ENCODE measurements at regions not wholly inside any gene's neighbourhood (a gene's known extent, or its start where the extent isn't known, plus 50 kb on each side); places are given as distances from the start of the nearest gene placed in this dataset.
"Not testable (repeated sequence)": the region's sequence is repeated elsewhere in the genome, so short reads cannot be mapped to it uniquely, and the experiment has no call there.

DNA sequence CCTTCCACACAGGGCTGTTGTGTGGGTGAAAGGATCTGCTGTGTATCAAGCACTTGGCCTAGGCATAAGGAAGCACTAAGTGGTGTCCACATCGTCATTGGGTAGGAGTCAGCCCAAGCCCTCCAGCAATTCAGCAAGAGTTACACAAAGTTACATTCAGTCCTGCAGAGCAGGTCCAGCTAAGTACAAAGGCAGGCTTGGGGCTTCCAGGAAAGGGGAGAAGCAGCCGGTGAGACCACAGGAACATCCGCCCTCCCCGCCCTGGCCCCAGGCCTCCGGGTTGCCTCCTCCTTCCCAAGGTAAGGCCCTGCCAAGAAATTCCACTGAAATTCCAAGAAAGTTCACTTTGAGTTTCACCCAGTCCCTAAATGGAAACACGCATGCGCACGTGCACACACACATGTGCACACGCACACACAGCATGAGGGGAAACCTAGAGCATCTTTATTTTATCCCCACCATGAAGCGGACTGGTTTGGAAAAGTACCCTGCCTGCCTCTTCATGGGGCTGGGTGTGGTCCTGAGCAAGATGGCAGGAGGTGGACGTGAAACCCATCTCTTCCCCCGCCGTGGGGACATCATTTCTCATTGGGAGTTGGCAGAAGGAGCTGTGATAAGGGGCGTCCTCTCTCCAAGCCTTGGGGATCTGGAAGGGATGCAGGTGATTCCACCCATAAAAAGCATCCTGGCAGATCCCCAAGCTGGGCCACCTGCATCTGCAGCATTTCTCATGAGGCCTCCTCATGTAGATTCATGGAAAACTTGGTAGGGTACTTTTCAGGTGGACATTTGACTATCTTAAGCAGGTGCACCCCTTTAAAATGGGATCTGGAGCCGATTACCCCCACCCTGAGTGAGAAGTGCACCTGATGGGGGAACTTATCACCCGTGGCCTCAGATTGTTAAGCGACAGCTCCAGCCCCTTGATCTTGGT is 69.1 kb upstream of the NANOS1 start:
- no peaks in the 10 kb centered on the region for H3K9me3 Mint-ChIP-seq
- peaks cover 3% of the 10 kb centered on the region for H3K4me1 Mint-ChIP-seq (ENCODE audit: low read depth)
- H3K27ac Mint-ChIP-seq = no peak overlapping the region
- no peaks in the 10 kb centered on the region for H3K36me3 Mint-ChIP-seq (ENCODE audit: low read depth)
- H3K27me3 Mint-ChIP-seq (ENCODE audit: low read depth) = peaks cover 8% of the 10 kb centered on the region
- no peak overlapping the region for H3K4me3 Mint-ChIP-seq
- no peak for DNase-seq (ENCODE audit: low spot score)

DNA sequence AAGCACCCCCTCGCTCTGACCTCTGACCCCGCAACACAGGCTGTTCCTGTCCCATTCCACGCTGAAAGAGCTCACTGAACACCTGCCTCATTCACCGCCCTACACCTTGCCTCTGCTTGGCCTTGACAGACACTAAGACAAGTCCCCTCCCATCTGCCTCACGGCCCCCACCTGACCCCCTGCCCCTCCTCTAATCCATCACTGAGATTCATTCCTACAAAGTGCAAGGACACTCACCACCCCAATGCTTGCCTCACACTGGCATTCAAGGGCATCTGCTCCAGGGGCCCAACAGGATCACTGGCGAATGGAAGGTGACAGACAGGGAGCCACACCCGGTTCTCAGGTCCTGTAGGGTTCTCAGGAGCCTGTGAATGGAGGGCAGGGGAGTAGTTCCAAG is 68.1 kb upstream of the NANOS1 start:
- Mint-ChIP-seq H3K36me3 (ENCODE audit: low read depth) (no peaks in the 10 kb centered on the region), H3K4me1 (ENCODE audit: low read depth) (peaks cover 3% of the 10 kb centered on the region), H3K9me3 (no peaks in the 10 kb centered on the region), H3K27me3 (ENCODE audit: low read depth) (peaks cover 8% of the 10 kb centered on the region), H3K4me3 (no peak overlapping the region), H3K27ac (no peak overlapping the region)
- no peak for DNase-seq (ENCODE audit: low spot score)

DNA sequence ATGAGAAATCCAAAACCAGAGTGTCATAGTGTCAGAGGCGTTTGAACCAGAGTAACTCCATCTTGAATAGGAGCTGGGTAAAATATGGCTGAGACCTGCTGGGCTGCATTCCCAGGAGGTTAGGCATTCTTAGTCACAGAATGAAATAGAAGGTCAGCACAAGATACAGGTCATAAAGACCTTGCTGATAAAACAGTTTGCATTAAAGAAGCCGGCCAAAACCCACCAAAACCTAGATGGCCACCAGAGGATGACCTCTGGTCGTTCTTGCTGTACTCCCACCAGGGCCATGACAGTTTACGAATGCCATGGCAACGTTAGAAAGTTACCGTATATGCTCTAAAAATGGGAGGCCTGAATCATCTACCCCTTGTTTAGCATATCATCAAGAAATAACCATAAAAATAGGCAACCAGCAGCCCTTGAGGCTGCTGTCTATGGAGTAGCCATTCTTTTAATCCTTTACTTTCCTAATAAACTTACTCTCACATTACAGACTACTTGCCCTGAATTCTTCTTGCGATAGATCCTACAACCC is 67.1 kb upstream of the NANOS1 start:
- not testable (repeated sequence) for H3K9me3 Mint-ChIP-seq; H3K27ac Mint-ChIP-seq; H3K27me3 Mint-ChIP-seq (ENCODE audit: low read depth); DNase-seq (ENCODE audit: low spot score); H3K36me3 Mint-ChIP-seq (ENCODE audit: low read depth); H3K4me3 Mint-ChIP-seq; H3K4me1 Mint-ChIP-seq (ENCODE audit: low read depth)

DNA sequence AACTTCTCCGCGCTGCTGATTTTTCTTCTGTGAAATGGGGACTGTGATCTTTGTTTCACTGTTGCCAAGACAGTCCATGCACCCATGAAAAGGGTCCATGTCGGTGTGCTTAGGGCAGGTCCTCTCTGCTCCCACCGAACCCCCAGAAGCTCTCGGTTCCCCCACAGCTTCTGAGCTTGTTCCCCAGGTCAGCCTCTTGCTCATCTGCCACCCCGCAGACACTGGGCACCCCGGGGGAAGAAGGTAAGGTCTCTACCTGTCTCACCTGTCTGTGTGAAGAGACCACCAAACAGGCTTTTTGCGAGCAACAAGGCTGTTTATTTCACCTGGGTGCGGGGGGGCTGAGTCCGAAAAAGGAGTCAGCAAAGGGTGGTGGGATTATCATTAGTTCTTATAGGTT is 66.2 kb upstream of the NANOS1 start:
- Mint-ChIP-seq H3K4me3 (no peak overlapping the region), H3K36me3 (ENCODE audit: low read depth) (no peaks in the 10 kb centered on the region), H3K9me3 (no peaks in the 10 kb centered on the region), H3K4me1 (ENCODE audit: low read depth) (peaks cover 3% of the 10 kb centered on the region), H3K27ac (no peak overlapping the region), H3K27me3 (ENCODE audit: low read depth) (peaks cover 8% of the 10 kb centered on the region)
- DNase-seq (ENCODE audit: low spot score) = no peak

DNA sequence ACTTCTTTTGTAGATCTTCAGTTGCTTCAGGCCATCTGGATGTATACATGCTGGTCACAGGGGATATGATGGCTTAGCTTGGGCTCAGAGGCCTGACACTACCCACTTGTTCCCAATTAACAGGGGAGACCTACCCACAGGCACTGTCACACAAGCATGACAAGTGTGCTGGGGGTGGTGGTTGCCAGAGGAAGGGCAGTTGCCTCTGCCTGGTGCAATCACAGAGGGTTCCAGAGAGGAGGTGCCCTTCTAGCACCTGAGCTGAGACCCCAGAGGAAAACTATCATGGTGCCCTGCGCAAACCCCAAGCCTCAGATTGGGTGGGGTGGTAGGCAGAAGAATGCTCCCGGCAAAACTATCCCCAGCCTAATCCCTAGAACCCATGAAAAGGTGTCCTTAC is 65.6 kb upstream of the NANOS1 start:
- peaks cover 8% of the 10 kb centered on the region for H3K27me3 Mint-ChIP-seq (ENCODE audit: low read depth)
- no peak for DNase-seq (ENCODE audit: low spot score)
- no peaks in the 10 kb centered on the region for H3K9me3 Mint-ChIP-seq
- peaks cover 3% of the 10 kb centered on the region for H3K4me1 Mint-ChIP-seq (ENCODE audit: low read depth)
- no peak overlapping the region for H3K4me3 Mint-ChIP-seq
- no peaks in the 10 kb centered on the region for H3K36me3 Mint-ChIP-seq (ENCODE audit: low read depth)
- no peak overlapping the region for H3K27ac Mint-ChIP-seq

DNA sequence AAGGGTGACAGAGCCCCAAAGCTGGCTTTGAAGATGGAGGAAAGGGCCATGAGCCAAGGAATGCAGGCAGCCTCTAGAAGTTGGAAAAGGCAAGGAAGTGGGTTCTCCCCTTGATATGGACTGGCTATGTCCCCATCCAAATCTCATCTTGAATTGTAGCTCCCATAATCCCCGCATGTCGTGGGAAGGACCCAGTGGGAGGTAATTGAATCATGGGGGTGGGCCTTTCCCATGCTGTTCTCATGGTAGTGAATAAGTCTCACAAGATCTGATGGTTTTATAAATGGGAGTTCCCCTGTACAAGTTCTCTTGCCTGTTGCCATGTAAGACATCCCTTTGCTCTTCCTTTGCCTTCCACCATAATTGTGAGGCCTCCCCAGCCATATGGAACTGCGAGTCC is 65.0 kb upstream of the NANOS1 start:
- not testable (repeated sequence) for H3K9me3 Mint-ChIP-seq; H3K4me1 Mint-ChIP-seq (ENCODE audit: low read depth); H3K36me3 Mint-ChIP-seq (ENCODE audit: low read depth); DNase-seq (ENCODE audit: low spot score); H3K27ac Mint-ChIP-seq; H3K4me3 Mint-ChIP-seq; H3K27me3 Mint-ChIP-seq (ENCODE audit: low read depth)

DNA sequence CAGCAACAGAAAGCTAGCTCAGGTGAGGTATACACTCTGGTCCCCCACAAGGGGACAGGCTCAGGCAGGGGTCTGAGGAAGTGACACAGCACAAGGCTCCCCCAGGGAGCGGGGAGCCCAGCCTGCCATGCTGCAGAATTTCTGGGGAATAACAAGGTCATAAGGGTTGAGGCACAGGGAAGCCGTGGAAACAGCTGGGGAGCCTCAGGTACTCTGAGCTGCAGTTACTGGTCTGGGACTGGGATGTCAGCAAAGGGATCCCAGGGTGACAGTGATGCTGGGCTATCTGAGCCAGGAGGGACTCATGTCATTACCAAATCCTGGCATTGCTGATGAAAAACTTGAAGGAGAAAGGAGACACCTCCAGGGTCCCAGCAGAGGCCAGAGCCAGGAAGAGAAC is 64.4 kb upstream of the NANOS1 start:
- Mint-ChIP-seq H3K27me3 (ENCODE audit: low read depth) (peaks cover 8% of the 10 kb centered on the region), H3K4me1 (ENCODE audit: low read depth) (no peaks in the 10 kb centered on the region)

DNA sequence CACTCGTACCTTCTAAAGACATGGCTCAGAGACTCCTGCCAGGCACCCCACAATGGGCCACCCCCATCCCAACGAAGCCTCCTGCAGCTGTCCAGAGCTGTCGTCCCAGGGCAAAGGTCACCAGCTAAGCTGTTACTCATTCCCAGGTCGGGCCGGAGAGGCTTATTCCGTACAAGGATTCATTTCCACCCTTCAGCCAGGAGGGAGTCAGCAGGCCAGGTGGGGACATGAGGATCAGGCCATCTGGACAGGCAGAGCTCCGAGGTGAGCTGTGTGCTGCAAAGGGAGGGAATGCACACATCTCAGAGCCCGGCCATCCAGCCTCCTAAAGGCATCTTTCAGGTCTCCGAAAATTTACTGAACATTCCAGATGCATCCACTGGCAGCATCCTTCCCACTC is 63.9 kb upstream of the NANOS1 start:
- H3K27me3 Mint-ChIP-seq (ENCODE audit: low read depth) = peaks cover 8% of the 10 kb centered on the region
- H3K9me3 Mint-ChIP-seq = no peaks in the 10 kb centered on the region
- H3K4me1 Mint-ChIP-seq (ENCODE audit: low read depth) = no peaks in the 10 kb centered on the region
- H3K27ac Mint-ChIP-seq = no peak overlapping the region
- H3K36me3 Mint-ChIP-seq (ENCODE audit: low read depth) = no peaks in the 10 kb centered on the region
- H3K4me3 Mint-ChIP-seq = no peak overlapping the region
- no peak for DNase-seq (ENCODE audit: low spot score)

More for the DNA sequence above, 64.4 kb upstream of the NANOS1 start:
- no peaks in the 10 kb centered on the region for H3K36me3 Mint-ChIP-seq (ENCODE audit: low read depth)
- no peak for DNase-seq (ENCODE audit: low spot score)
- H3K9me3 Mint-ChIP-seq = no peaks in the 10 kb centered on the region
- H3K4me3 Mint-ChIP-seq = no peak overlapping the region
- H3K27ac Mint-ChIP-seq = no peak overlapping the region

DNA sequence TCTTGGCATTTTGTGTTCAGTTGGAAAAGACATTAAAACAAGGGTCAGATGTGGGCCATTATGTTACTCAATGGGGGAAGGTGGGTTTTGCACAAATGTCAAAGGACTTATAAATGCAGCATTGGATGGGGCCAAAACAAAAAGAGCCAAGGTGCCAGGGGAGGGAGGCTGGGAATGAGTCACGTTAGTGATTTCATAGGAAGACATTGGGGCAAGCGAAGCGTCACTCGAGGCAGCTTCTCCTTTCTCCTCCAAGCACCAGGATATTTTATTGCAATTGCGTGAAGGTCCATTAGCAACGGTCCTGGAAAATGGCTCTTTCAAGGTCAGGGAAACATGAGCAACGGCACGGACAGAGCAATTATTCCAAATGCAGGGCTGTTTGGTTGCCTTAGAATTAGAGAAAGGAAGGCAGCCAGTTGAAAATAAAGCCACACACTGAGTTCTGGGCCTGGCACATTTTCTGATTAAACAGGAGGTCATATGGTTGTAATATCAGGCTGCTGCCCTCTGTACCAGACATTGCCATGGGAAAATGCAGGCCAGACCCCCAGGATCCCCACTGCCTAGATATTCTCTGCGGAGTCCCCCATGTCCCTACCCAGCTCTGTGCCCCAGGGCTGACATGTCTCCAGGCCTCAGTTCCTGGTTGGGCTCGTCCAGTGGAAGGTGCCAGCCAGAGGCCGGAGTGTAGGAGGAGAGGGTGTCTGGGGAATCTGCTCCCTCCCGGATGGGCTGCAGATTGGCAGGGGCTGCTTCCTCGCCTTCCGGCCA is 63.3 kb upstream of the NANOS1 start:
- Mint-ChIP-seq H3K36me3 (ENCODE audit: low read depth) (no peaks in the 10 kb centered on the region), H3K4me3 (no peak overlapping the region), H3K4me1 (ENCODE audit: low read depth) (no peaks in the 10 kb centered on the region), H3K9me3 (no peaks in the 10 kb centered on the region), H3K27ac (no peak overlapping the region), H3K27me3 (ENCODE audit: low read depth) (peaks cover 13% of the 10 kb centered on the region)
- DNase-seq (ENCODE audit: low spot score) = no peak

DNA sequence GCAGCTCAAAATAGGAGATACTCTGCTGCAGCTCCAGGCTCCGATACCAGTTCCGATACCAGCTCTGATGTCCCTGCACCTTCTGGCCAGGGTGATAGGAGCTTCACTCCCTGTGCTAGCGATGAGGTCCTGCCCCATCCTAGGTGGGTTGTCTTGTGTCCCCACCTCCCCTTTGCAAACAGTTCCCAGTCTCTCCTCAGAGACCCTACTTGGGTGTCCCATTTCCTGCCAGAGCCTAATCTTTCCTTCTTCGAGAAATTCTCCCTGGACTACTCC is 62.7 kb upstream of the NANOS1 start:
- Mint-ChIP-seq H3K27ac (no peak overlapping the region), H3K4me3 (no peak overlapping the region), H3K27me3 (ENCODE audit: low read depth) (peaks cover 12% of the 10 kb centered on the region), H3K9me3 (no peaks in the 10 kb centered on the region), H3K4me1 (ENCODE audit: low read depth) (no peaks in the 10 kb centered on the region), H3K36me3 (ENCODE audit: low read depth) (no peaks in the 10 kb centered on the region)
- DNase-seq (ENCODE audit: low spot score) = no peak

DNA sequence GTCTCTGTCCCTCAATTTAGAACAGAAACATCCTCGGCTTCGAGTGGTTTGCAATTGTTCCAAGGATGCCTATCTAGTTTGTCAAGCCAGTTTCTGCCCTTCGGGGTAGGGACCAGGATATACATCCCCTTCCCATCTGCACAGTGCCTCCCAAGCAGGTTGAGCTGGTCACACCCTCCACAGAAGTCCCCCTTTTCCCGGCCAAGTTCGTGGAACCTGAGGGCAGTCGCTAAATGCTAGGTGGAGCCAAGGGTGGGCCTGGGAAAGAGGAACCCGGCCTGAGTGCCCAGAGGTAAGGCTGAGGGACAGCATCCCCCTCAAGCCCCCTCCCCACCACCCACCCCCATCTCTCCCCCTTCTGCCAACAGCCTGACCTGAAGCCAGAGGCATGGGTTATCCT is 62.4 kb upstream of the NANOS1 start:
- Mint-ChIP-seq H3K4me3 (no peak overlapping the region), H3K4me1 (ENCODE audit: low read depth) (no peaks in the 10 kb centered on the region), H3K27ac (no peak overlapping the region), H3K27me3 (ENCODE audit: low read depth) (peaks cover 12% of the 10 kb centered on the region), H3K9me3 (no peaks in the 10 kb centered on the region), H3K36me3 (ENCODE audit: low read depth) (no peaks in the 10 kb centered on the region)
- DNase-seq (ENCODE audit: low spot score) = no peak

DNA sequence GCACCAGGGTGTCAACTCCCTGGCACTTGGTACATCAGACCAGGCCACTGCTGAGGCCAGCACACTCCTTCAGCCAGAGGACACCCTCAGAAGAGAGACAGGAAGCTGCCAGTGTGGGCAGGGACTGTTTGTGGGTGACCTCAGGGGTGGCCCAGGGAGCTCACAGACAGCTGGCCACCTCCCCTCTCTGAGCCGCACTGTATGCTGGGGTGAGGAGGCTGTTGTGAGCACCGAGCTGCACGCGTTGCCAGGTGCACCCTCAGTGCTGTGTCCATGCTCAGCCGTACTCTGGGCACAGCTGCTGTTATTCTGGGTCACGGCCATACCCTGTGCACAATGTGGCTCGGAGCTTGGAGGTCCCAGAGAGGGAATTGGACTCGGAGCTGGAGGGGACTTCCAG is 61.5 kb upstream of the NANOS1 start:
- Mint-ChIP-seq H3K9me3 (no peaks in the 10 kb centered on the region), H3K27ac (no peak overlapping the region), H3K4me1 (ENCODE audit: low read depth) (no peaks in the 10 kb centered on the region), H3K36me3 (ENCODE audit: low read depth) (no peaks in the 10 kb centered on the region), H3K27me3 (ENCODE audit: low read depth) (peaks cover 16% of the 10 kb centered on the region), H3K4me3 (no peak overlapping the region)
- no peak for DNase-seq (ENCODE audit: low spot score)

DNA sequence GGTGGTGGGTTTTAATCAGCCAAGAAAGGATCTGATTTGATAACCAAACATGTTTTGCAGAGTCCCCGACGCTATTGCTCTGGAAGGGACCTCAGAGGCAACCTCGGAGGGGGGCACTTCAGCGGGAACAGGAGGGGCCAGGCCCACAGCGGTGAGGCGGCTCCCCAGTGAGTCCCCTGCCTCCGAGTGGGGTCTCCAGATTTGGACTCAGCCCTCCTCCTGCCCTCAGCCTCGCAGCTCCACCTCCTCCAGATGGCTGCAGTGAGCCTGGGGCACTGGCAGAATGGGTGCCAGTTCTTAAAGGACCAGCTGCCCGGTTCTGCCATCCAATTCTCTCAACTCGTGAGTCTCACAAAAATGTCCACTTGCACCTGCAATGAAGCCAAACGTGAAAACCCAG is 61.0 kb upstream of the NANOS1 start:
- Mint-ChIP-seq H3K27me3 (ENCODE audit: low read depth) (peaks cover 20% of the 10 kb centered on the region), H3K4me3 (no peak overlapping the region), H3K27ac (no peak overlapping the region), H3K36me3 (ENCODE audit: low read depth) (no peaks in the 10 kb centered on the region), H3K4me1 (ENCODE audit: low read depth) (no peaks in the 10 kb centered on the region), H3K9me3 (no peaks in the 10 kb centered on the region)
- DNase-seq (ENCODE audit: low spot score) = no peak

DNA sequence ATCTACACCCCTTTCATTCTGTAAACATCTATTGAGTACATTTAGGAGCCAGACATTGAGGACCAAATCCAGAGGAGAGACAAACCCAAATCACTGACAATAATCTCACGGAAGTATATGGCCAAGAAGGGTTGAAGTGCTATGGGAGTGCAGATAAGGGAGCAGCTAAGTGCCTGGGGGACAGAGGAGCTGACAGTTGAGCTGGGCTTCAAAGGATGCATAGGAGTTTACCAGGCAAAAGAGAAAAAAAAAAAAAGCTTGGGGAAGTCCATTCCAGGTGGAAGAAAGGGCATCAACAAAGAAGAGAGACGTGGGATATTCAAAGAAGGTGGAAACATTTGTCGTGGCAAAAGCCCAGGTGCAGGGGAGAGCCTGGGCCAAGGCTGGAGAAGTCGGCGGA is 60.5 kb upstream of the NANOS1 start:
- H3K27ac Mint-ChIP-seq = no peak overlapping the region
- DNase-seq (ENCODE audit: low spot score) = no peak

More for the DNA sequence above, 60.5 kb upstream of the NANOS1 start:
- no peaks in the 10 kb centered on the region for H3K36me3 Mint-ChIP-seq (ENCODE audit: low read depth)
- H3K27me3 Mint-ChIP-seq (ENCODE audit: low read depth) = peaks cover 24% of the 10 kb centered on the region
- no peaks in the 10 kb centered on the region for H3K4me1 Mint-ChIP-seq (ENCODE audit: low read depth)
- H3K4me3 Mint-ChIP-seq = no peak overlapping the region
- no peaks in the 10 kb centered on the region for H3K9me3 Mint-ChIP-seq
